GM21367 (cell line): ENCODE measurements at regions not wholly inside any gene's neighbourhood (a gene's known extent, or its start where the extent isn't known, plus 50 kb on each side); places are given as distances from the start of the nearest gene placed in this dataset.
A peak's percentile ranks its signal among the peaks of the same experiment; 100 is the strongest.
"Not testable (repeated sequence)": the region's sequence is repeated elsewhere in the genome, so short reads cannot be mapped to it uniquely, and the experiment has no call there.

ENCODE experiments used
- ATAC-seq: cut with Tn5 transposase; IDR thresholded peaks from one replicate; pipeline ENCODE4 v1.9.1; 2021; ENCODE audit not compliant: unreplicated experiment

GRCh38 chr2:48210189-48210588, 104.3 kb upstream of the FOXN2 start:
- ATAC-seq, result no peak

GRCh38 chr2:48213646-48214045, 100.8 kb upstream of the FOXN2 start:
- ATAC-seq, result no peak

GRCh38 chr2:48218169-48218568, 96.3 kb upstream of the FOXN2 start:
- no peak for ATAC-seq

- no peak for ATAC-seq
Measured at GRCh38 chr2:48219234-48219554, 95.3 kb upstream of the FOXN2 start.

- ATAC-seq, result no peak
Measured at GRCh38 chr2:48219555-48220436, 94.7 kb upstream of the FOXN2 start.

- ATAC-seq, result no peak
Measured at GRCh38 chr2:48220501-48220900, 94.0 kb upstream of the FOXN2 start.

GRCh38 chr2:48221846-48222516, 92.5 kb upstream of the FOXN2 start:
- ATAC-seq, result no peak

GRCh38 chr2:48227617-48228344, 86.7 kb upstream of the FOXN2 start:
- ATAC-seq, result peak; percentile 84

GRCh38 chr2:48228345-48228684, 86.2 kb upstream of the FOXN2 start:
- no peak for ATAC-seq

GRCh38 chr2:48229063-48229462, 85.4 kb upstream of the FOXN2 start:
- no peak for ATAC-seq

GRCh38 chr2:48230834-48231233, 83.6 kb upstream of the FOXN2 start:
- ATAC-seq, result no peak

GRCh38 chr2:48232351-48232750, 82.1 kb upstream of the FOXN2 start:
- ATAC-seq, result no peak

- no peak for ATAC-seq
Measured at GRCh38 chr2:48233005-48233404, 81.5 kb upstream of the FOXN2 start.

GRCh38 chr2:48233824-48234223, 80.7 kb upstream of the FOXN2 start:
- not testable (repeated sequence) for ATAC-seq

GRCh38 chr2:48235076-48235475, 79.4 kb upstream of the FOXN2 start:
- ATAC-seq, result no peak

GRCh38 chr2:48238381-48238780, 76.1 kb upstream of the FOXN2 start:
- no peak for ATAC-seq

- no peak for ATAC-seq
Measured at GRCh38 chr2:48240912-48241311, 73.6 kb upstream of the FOXN2 start.

- no peak for ATAC-seq
Measured at GRCh38 chr2:48247206-48247605, 67.3 kb upstream of the FOXN2 start.

GRCh38 chr2:48248251-48248933, 66.1 kb upstream of the FOXN2 start:
- peak; percentile 79 for ATAC-seq

GRCh38 chr2:48249025-48249424, 65.5 kb upstream of the FOXN2 start:
- ATAC-seq, result no peak
